ENCODE measurements at regions not wholly inside any gene's neighbourhood (a gene's known extent, or its start where the extent isn't known, plus 50 kb on each side); places are given as distances from the start of the nearest gene placed in this dataset.
"Not testable (repeated sequence)": the region's sequence is repeated elsewhere in the genome, so short reads cannot be mapped to it uniquely, and the experiment has no call there.

GRCh38 chr1:146314449-146315246 is 85.8 kb upstream of the NOTCH2NLA start:
- DNase-seq, result not testable (repeated sequence)

GRCh38 chr1:146310579-146310978 is 81.8 kb upstream of the NOTCH2NLA start:
- not testable (repeated sequence) for DNase-seq

GRCh38 chr1:146309427-146309826 is 80.6 kb upstream of the NOTCH2NLA start:
- not testable (repeated sequence) for DNase-seq

- DNase-seq, result not testable (repeated sequence)
Observed at GRCh38 chr1:146308892-146309291, 80.1 kb upstream of the NOTCH2NLA start.

GRCh38 chr1:146308152-146308551 is 79.3 kb upstream of the NOTCH2NLA start:
- DNase-seq, result not testable (repeated sequence)

GRCh38 chr1:146307632-146308031 is 78.8 kb upstream of the NOTCH2NLA start:
- DNase-seq, result not testable (repeated sequence)

- DNase-seq, result not testable (repeated sequence)
Observed at GRCh38 chr1:146306651-146307050, 77.8 kb upstream of the NOTCH2NLA start.

- DNase-seq, result not testable (repeated sequence)
Observed at GRCh38 chr1:146305442-146305841, 76.6 kb upstream of the NOTCH2NLA start.

- DNase-seq, result not testable (repeated sequence)
Observed at GRCh38 chr1:146298575-146298897, 69.7 kb upstream of the NOTCH2NLA start.

- DNase-seq, result not testable (repeated sequence)
Observed at GRCh38 chr1:146297781-146298574, 69.2 kb upstream of the NOTCH2NLA start.

GRCh38 chr1:146292940-146293936 is 64.4 kb upstream of the NOTCH2NLA start:
- DNase-seq, result not testable (repeated sequence)

- not testable (repeated sequence) for DNase-seq
Observed at GRCh38 chr1:146292424-146292823, 63.6 kb upstream of the NOTCH2NLA start.

- not testable (repeated sequence) for DNase-seq
Observed at GRCh38 chr1:146287881-146288280, 59.1 kb upstream of the NOTCH2NLA start.

GRCh38 chr1:146284760-146285159 is 55.9 kb upstream of the NOTCH2NLA start:
- not testable (repeated sequence) for DNase-seq

GRCh38 chr1:146283527-146283880 is 54.7 kb upstream of the NOTCH2NLA start:
- DNase-seq, result not testable (repeated sequence)

- not testable (repeated sequence) for DNase-seq
Observed at GRCh38 chr1:146282807-146283526, 54.1 kb upstream of the NOTCH2NLA start.

- not testable (repeated sequence) for DNase-seq
Observed at GRCh38 chr1:146281522-146281921, 52.7 kb upstream of the NOTCH2NLA start.

GRCh38 chr1:146278758-146279157 is 49.9 kb upstream of the NOTCH2NLA start:
- DNase-seq, result not testable (repeated sequence)

Data from 8988T (cell line).